ENCODE measurements at regions not wholly inside any gene's neighbourhood (a gene's known extent, or its start where the extent isn't known, plus 50 kb on each side); places are given as distances from the start of the nearest gene placed in this dataset.

- Histone ChIP-seq H3K4me1 (ENCODE audit: low read depth) (no peaks in the 10 kb centered on the region), H3K4me3 (no peak overlapping the region), H3K36me3 (ENCODE audit: low read depth) (no peaks in the 10 kb centered on the region), H3K9me3 (no peaks in the 10 kb centered on the region)
- ATAC-seq (no peak), DNase-seq (no peak)
- TF ChIP-seq CTCF (IDR thresholded peaks at IDR 0.05) = no peak
- intact Hi-C loops (cut with DNase I, micrococcal nuclease) = no loop called here
Observed at GRCh38 chr18:55120896-55121295, 161.6 kb upstream of the CCDC68 start.

GRCh38 chr18:55119434-55119833 lies 160.2 kb upstream of the CCDC68 start:
- ATAC-seq = no peak
- intact Hi-C loops (cut with DNase I, micrococcal nuclease) = no loop called here
- Histone ChIP-seq H3K36me3 (ENCODE audit: low read depth) (no peaks in the 10 kb centered on the region), H3K9me3 (no peaks in the 10 kb centered on the region), H3K4me1 (ENCODE audit: low read depth) (no peaks in the 10 kb centered on the region), H3K4me3 (no peak overlapping the region)
- no peak for TF ChIP-seq CTCF (IDR thresholded peaks at IDR 0.05)
- no peak for DNase-seq

DNA sequence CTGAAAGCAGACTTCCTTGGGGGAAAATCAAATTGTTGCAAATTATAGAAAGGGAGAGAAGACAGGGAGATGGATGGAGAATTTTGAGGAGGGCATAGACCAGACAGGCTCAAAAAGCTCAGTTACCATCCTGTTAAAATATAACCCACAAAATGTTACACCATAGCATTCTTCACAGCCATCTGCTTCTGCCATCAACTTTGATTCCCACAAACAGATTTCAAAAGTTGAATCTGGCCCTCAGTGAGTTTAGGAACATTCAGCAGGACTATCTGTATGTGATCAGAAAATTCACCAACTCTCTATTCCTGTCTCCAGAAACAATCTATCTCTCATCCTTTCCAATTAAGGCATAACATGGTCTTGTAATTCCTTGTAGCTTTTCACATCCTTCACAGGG lies 159.8 kb upstream of the CCDC68 start:
- no peak for DNase-seq
- intact Hi-C loops (cut with DNase I, micrococcal nuclease) = no loop called here
- no peaks in the 10 kb centered on the region for H3K36me3 ChIP-seq (ENCODE audit: low read depth)
- no peaks in the 10 kb centered on the region for H3K4me1 ChIP-seq (ENCODE audit: low read depth)
- no peak for ATAC-seq
- H3K9me3 ChIP-seq = no peaks in the 10 kb centered on the region
- no peak overlapping the region for H3K4me3 ChIP-seq
- no peak for TF ChIP-seq CTCF (IDR thresholded peaks at IDR 0.05)

DNA sequence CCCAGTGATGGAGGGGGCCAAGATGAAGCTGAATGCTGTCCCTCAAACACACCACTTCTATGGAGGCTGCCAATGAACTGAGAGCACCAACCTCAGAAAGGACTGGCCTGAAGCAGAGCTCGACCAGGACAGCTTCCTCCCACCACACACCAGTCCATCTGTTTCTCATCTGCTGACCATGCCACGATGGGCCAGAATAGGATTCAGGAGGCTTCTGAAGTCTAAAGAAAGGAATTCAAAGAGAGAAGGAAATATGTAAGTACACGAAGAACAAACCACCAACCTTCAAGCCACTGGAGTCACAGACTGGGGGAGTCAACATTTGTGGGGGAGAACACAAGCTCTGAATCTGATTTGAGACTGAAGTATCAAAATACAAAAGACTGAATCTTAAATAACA lies 157.6 kb upstream of the CCDC68 start:
- intact Hi-C loops (cut with DNase I, micrococcal nuclease) = no loop called here
- Histone ChIP-seq H3K4me3 (no peak overlapping the region), H3K4me1 (ENCODE audit: low read depth) (no peaks in the 10 kb centered on the region), H3K36me3 (ENCODE audit: low read depth) (no peaks in the 10 kb centered on the region), H3K9me3 (no peaks in the 10 kb centered on the region)
- ATAC-seq = no peak
- TF ChIP-seq CTCF (IDR thresholded peaks at IDR 0.05) = no peak
- no peak for DNase-seq

DNA sequence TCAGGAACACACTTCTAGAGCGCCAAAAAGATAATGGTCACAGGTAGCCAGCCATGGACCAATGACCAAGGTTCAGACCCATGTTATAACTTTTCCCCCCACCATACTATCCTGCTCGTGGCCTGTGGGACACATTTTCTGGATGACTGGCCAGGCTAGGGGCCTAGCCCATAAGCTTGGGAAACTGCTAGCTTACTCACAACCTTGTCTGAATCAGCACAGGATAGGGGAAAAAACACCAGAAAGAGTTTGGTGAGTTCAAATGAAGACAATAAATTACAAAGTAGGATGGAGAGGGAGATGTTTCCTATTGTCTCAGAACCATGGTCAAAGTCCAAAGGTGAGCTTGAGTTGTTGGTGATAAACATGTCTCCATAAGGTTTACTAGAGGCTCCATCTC lies 156.3 kb upstream of the CCDC68 start:
- H3K9me3 ChIP-seq = no peaks in the 10 kb centered on the region
- H3K4me1 ChIP-seq (ENCODE audit: low read depth) = no peaks in the 10 kb centered on the region
- intact Hi-C loops (cut with DNase I, micrococcal nuclease) = no loop called here
- ATAC-seq (no peak), DNase-seq (no peak)
- no peak overlapping the region for H3K4me3 ChIP-seq
- no peak for TF ChIP-seq CTCF (IDR thresholded peaks at IDR 0.05)
- H3K36me3 ChIP-seq (ENCODE audit: low read depth) = no peaks in the 10 kb centered on the region

- no peaks in the 10 kb centered on the region for H3K4me1 ChIP-seq (ENCODE audit: low read depth)
- TF ChIP-seq CTCF (IDR thresholded peaks at IDR 0.05) = no peak
- H3K36me3 ChIP-seq (ENCODE audit: low read depth) = no peaks in the 10 kb centered on the region
- no peak for DNase-seq
- intact Hi-C loops (cut with DNase I, micrococcal nuclease) = no loop called here
- H3K4me3 ChIP-seq = no peak overlapping the region
- no peaks in the 10 kb centered on the region for H3K9me3 ChIP-seq
- no peak for ATAC-seq
Observed at GRCh38 chr18:55114876-55115275, 155.6 kb upstream of the CCDC68 start.

Data from mucosa of descending colon (tissue), 3 donors.